ENCODE measurements at regions not wholly inside any gene's neighbourhood (a gene's known extent, or its start where the extent isn't known, plus 50 kb on each side); places are given as distances from the start of the nearest gene placed in this dataset.

DNA sequence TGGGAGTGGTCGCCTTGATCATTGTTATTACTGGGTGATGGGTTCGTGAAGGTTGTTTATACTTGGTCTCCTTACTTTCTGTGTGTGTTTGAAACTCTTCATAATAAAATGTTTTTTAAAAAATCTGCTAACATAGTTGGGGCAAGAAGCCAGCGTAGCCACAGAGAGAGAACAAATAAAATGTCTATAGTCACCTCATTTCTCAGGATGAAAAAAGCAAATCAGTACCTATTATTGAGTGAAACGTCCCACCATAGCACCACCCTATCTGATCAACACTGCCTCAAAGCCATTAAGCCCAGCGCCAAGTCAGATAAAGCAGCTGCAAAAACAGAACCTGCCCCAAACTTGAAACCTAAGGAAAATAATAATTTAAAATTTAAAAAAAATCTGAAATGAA lies 89.7 kb upstream of the TAB2 start:
- Histone ChIP-seq H3K9ac (no peak overlapping the region), H3K4me3 (IDR thresholded peaks at IDR 0.05; ENCODE audit: insufficient read depth, low read depth, low read length) (no peak overlapping the region), H3K27me3 (ENCODE audit: insufficient read depth, low read depth) (no peaks in the 10 kb centered on the region), H3K27ac (no peak overlapping the region), H3K79me2 (ENCODE audit: insufficient read depth, low read depth) (no peaks in the 10 kb centered on the region), H3K4me1 (ENCODE audit: low read depth, poor library complexity, severe bottlenecking) (no peaks in the 10 kb centered on the region), H3K36me3 (ENCODE audit: insufficient read depth) (no peaks in the 10 kb centered on the region), H3K4me2 (no peak overlapping the region), H4K20me1 (ENCODE audit: insufficient read depth) (no peaks in the 10 kb centered on the region), H2AFZ (ENCODE audit: low read depth) (no peak overlapping the region)
- TF ChIP-seq, protein P1, sequence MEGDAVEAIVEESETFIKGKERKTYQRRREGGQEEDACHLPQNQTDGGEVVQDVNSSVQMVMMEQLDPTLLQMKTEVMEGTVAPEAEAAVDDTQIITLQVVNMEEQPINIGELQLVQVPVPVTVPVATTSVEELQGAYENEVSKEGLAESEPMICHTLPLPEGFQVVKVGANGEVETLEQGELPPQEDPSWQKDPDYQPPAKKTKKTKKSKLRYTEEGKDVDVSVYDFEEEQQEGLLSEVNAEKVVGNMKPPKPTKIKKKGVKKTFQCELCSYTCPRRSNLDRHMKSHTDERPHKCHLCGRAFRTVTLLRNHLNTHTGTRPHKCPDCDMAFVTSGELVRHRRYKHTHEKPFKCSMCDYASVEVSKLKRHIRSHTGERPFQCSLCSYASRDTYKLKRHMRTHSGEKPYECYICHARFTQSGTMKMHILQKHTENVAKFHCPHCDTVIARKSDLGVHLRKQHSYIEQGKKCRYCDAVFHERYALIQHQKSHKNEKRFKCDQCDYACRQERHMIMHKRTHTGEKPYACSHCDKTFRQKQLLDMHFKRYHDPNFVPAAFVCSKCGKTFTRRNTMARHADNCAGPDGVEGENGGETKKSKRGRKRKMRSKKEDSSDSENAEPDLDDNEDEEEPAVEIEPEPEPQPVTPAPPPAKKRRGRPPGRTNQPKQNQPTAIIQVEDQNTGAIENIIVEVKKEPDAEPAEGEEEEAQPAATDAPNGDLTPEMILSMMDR (conservative IDR thresholded peaks at IDR 0.05; ENCODE audit: low read depth, low read length): no peak

DNA sequence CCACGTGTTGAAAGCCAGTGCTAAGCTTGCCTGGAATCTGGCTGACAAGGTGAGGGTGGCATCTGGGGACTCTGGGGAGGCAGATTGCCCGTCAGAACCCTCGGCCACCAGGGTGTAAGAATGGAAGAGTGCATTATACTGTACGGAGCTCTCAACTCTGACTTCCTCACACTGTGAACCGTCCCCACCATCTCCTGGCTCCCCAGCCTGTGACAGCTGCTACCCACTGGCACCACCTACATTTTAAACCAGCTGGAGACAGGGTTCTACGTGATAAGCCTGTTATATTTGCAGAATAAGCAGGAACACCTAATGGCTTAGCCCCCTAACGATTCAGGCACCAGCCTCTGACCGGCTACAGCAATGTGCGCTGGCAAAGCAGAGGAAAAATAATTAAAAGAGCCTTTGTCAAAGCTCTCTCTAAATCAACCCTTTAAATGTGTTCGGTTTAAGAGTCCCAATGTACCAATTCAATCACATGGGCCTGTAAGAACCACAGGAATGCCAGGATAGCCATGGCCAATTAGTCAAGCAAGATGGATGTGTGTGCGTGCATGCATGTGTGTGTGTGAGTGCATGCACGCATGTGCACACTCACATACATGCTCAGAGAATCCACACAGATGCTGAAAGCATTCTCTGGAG lies 89.1 kb upstream of the TAB2 start:
- no peaks in the 10 kb centered on the region for H3K27me3 ChIP-seq (ENCODE audit: insufficient read depth, low read depth)
- H3K79me2 ChIP-seq (ENCODE audit: insufficient read depth, low read depth): no peaks in the 10 kb centered on the region
- H3K36me3 ChIP-seq (ENCODE audit: insufficient read depth): no peaks in the 10 kb centered on the region
- no peak overlapping the region for H3K4me3 ChIP-seq (IDR thresholded peaks at IDR 0.05; ENCODE audit: insufficient read depth, low read depth, low read length)
- no peaks in the 10 kb centered on the region for H3K4me1 ChIP-seq (ENCODE audit: low read depth, poor library complexity, severe bottlenecking)
- H3K9ac ChIP-seq: no peak overlapping the region
- H2AFZ ChIP-seq (ENCODE audit: low read depth): no peak overlapping the region
- TF ChIP-seq, protein P1 (conservative IDR thresholded peaks at IDR 0.05; ENCODE audit: low read depth, low read length): no peak
- no peaks in the 10 kb centered on the region for H4K20me1 ChIP-seq (ENCODE audit: insufficient read depth)
- no peak overlapping the region for H3K27ac ChIP-seq
- H3K4me2 ChIP-seq: no peak overlapping the region

DNA sequence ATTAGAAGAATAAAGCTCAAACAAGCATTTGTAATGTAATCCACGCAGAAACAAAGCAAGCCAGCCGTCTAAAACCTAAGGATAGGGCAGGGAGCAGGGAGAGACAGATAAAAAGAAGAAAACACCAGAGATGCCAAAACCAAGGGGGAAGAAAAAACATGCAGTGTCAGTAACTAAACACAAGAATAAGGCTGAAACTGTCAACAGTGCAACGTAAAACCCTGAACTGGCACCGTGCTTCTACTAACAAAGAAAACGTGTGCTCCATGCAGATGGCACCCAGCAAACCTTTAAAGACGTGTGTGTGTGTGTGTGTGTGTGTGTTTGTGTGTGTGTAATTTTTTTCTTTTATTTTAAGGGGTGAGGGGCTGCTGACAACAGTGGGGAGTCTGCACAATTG lies 88.4 kb upstream of the TAB2 start:
- no peak overlapping the region for H3K27ac ChIP-seq
- no peaks in the 10 kb centered on the region for H3K36me3 ChIP-seq (ENCODE audit: insufficient read depth)
- H3K4me1 ChIP-seq (ENCODE audit: low read depth, poor library complexity, severe bottlenecking): no peaks in the 10 kb centered on the region
- no peaks in the 10 kb centered on the region for H4K20me1 ChIP-seq (ENCODE audit: insufficient read depth)
- H3K4me2 ChIP-seq: no peak overlapping the region
- no peaks in the 10 kb centered on the region for H3K79me2 ChIP-seq (ENCODE audit: insufficient read depth, low read depth)
- no peak overlapping the region for H3K9ac ChIP-seq
- TF ChIP-seq, protein P1 (conservative IDR thresholded peaks at IDR 0.05; ENCODE audit: low read depth, low read length): no peak
- H3K27me3 ChIP-seq (ENCODE audit: insufficient read depth, low read depth): no peaks in the 10 kb centered on the region
- no peak overlapping the region for H2AFZ ChIP-seq (ENCODE audit: low read depth)
- no peak overlapping the region for H3K4me3 ChIP-seq (IDR thresholded peaks at IDR 0.05; ENCODE audit: insufficient read depth, low read depth, low read length)

DNA sequence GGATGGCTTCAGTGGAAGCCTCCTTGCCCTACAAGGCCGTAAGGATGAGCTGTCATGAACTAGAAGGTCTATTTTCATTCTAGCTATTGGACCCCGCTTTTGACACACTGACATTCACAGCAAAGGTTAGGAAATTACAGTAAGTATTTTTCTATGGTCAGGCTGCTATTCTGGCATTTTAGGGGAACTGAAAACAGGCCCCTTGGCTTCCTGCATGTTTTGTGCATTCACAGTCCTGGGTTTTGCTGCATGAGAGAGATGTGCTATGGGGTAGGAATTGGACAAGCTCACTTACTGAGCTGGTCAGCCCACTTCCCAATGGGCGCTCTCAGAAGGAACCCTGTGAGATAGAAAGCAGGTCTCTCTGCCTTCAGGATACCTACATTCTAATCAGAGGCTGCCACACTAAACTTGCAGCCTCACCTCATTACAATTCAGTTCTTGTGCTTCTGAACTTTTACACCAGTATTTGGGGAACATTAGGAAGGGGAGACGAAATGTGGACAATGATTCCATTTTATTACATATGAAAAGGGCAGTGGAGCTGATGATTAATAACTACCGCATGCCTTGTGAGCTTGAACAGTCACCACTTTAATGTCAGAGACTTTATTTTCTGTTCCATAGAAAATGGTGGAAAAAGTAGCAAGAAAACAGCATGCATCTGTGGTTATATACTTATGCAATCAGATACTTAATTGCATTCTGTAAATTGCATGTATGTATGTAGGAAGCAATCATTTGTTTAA lies 86.6 kb upstream of the TAB2 start:
- TF ChIP-seq, protein P1 (conservative IDR thresholded peaks at IDR 0.05; ENCODE audit: low read depth, low read length): no peak
- Histone ChIP-seq H3K79me2 (ENCODE audit: insufficient read depth, low read depth) (no peaks in the 10 kb centered on the region), H3K4me1 (ENCODE audit: low read depth, poor library complexity, severe bottlenecking) (no peaks in the 10 kb centered on the region), H3K27me3 (ENCODE audit: insufficient read depth, low read depth) (no peaks in the 10 kb centered on the region), H4K20me1 (ENCODE audit: insufficient read depth) (no peaks in the 10 kb centered on the region), H3K36me3 (ENCODE audit: insufficient read depth) (no peaks in the 10 kb centered on the region), H3K9ac (no peak overlapping the region), H2AFZ (ENCODE audit: low read depth) (no peak overlapping the region), H3K4me2 (no peak overlapping the region), H3K4me3 (IDR thresholded peaks at IDR 0.05; ENCODE audit: insufficient read depth, low read depth, low read length) (no peak overlapping the region), H3K27ac (no peak overlapping the region)
